Inflammatory macrophage treated with lipopolysaccharide for 4 hours (primary cell): ENCODE measurements at regions not wholly inside any gene's neighbourhood (a gene's known extent, or its start where the extent isn't known, plus 50 kb on each side); places are given as distances from the start of the nearest gene placed in this dataset.

Source experiments
- DNase-seq: peaks from one replicate; pipeline ENCODE4 v3.0.0-alpha.2; 2020

DNA sequence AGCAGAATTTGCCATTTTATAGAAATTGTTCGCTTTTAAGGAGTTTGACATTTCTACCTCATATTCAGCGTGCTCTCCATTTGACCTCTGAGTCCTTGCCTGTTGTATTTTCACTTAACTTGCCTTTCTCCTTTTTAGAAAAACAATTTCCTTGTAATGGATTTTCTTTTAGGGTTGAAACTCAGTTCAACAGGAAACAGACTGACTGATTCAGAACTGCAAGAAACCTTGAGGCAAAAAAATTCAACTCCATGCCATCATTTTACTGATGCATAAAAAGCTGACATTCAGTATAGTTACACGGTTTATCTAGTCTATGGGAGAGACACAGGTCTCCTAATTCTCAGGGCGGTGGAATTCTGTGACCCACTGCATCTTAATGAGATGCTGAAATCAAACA, 59.8 kb downstream of the MRPS30 start:
- DNase-seq: no peak

DNA sequence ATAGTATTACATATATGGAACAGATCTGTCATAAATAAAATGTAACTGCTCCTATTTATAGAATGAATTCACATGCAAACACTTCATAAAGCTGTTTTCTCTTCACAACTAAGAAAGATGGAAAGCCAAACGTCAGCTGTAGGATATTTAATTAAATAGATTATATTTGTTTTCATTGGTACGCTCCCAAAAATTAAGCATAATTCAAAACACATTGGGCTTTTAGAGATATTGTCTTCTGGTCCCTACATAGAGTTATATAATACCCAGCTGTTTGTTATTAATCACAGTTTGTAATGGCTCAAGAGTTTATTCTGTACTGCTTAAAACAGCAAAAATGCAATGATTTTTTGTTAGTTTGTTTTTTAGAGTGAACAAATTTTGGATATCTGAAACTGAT, 61.2 kb downstream of the MRPS30 start:
- no peak for DNase-seq

DNA sequence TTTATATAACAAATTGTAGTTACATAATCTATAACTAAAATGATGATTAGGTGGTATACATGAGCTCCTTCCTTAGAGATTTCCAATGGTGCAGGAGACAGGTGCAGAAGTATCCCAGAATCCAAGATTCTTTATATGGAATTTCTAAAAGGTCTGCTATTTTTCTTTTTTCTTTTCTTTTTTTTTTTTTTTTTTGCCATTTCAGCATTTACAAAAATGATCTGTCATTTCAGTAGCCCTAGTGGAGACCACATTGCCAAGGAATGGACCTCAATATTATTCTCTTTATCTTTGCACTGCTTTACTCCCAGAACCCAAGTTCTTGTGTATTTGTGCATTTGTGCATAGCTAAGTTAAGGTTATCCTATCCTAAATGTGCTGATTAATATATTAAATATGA, 61.7 kb downstream of the MRPS30 start:
- no peak for DNase-seq

DNA sequence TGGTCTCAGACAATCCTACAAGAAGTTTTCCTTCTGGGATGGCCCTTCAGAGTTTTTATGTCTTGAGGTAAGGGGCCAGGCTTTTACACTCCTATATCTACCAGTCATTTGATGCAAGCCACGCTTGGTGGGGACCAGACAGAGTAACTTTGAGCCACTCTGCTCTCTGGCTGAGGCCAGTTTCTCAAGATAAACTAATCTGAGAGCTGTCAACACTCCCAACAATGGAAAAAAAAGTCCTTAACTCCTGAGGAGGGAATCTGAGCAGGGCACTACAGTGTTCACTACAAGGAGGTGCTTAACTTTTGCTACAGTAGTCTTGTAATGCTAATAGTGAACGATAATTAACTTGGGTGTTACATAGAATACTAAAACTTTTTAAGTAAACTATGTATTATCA, 62.7 kb downstream of the MRPS30 start:
- DNase-seq: no peak

DNA sequence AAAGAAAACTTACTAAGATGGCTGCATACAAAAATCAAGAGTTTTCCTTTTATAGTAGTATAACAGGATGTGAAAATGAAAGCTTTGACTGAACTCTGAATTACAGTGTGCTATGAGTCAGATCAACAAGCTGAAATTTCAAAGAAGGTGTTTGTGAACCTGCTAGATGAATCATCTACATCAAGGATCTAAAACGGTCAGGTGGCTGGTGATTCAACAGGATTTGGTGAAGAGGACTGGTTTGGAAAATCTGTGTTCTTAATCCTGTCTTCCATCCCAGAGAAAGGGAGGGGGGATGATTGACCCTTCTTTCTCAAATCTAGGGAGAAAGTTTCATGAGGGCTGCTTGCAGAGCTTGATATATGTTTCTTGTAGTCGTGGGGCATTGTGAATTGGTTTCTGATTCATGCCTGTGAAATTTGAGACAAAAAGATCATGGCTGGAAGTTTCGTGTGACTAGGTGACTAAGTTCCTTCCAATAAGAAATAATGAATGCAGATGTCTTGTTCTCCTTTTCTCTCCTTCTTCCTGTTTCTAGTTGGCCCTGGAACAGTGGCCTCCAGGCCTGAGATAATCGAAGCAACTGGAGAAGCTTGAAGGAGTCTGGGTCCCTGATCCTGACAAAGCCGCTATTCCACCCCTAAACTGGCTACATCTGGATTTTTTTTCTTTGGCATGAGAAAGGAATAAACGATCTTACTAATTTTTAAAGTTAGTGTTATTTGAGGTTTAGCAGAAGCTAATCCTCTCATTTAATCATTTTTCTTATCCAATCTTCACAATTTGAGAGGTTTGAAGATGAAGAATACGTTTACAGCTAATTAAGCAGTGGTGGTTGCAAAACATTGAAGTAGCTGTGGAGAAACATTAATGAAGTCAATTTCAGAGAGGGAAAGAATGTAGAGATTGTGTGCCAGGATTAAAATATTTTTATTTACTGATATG, 67.2 kb downstream of the MRPS30 start:
- peak; percentile 19 for DNase-seq

DNA sequence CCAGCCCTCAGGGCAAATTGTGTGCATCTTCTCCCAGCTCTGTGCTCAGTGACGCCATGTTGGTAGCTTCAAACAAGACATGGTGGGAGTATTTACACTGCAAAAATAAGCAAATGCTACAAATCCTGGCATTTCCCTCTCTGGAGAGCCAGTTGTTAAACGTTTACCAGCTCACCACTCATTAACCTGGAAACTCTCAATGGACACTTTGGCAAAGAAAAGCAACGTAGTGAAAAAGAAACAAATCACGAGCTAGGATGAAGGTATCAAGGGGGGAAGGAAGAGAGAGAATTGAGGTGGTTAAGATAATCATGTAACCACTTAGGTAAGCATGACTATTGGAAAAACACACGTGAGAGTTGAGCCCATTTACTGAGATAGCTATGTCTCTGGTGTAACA, 72.5 kb downstream of the MRPS30 start:
- no peak for DNase-seq

DNA sequence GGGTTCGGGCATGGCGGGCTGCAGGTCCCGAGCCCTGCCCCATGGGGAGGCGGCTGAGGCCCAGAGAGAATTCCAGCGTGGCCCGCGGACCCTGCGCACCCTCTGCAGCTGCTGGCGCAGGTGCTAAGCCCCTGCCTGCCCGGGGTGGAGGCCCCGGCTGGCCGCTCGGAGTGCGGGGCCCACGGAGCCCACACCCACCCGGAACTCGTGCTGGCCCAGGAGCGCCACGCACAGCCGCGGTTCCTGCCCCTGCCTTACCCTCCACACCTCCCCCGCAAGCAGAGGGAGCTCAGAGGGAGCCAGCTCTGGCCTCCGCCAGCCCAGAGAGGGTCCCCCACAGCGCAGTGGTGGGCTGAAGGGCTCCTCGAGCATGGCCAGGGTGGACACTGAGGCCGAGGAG, 75.3 kb downstream of the MRPS30 start:
- DNase-seq: no peak

DNA sequence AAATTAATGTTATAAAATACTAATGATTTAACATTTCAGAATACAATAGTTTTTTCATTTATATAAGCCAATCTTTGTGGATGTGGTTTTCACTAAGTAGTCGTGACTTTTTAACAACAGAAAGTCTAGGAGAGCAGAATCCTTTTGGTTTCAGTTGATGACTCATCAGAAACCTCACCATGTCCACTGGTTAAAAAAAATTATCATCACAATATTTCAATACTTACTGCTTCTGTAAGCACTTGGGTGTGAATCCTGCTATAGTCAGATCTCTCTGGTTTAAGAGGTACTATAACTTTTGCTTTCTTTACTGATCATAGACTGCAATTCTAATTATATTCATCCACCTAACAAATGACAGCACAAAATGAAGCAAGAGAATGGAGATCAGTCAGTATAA, 77.2 kb downstream of the MRPS30 start:
- DNase-seq: no peak

DNA sequence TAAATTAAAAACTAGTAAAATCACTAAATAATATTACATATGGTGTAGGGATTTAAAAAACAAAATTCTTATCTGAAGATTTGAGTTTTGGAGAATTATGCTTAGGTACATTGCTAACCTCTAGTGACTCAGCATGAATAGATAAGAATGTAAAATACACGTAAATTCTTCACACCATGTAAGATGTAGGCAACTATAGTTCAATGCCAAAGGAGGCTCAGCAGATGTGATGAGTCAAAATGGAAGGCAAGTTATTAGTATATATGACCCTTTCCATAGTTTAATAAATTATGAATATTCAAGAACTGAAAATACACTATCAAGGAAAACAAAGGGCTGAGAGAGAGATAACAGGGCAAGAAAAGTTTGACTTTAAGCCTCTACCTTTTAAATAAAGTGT, 79.0 kb downstream of the MRPS30 start:
- DNase-seq: no peak

DNA sequence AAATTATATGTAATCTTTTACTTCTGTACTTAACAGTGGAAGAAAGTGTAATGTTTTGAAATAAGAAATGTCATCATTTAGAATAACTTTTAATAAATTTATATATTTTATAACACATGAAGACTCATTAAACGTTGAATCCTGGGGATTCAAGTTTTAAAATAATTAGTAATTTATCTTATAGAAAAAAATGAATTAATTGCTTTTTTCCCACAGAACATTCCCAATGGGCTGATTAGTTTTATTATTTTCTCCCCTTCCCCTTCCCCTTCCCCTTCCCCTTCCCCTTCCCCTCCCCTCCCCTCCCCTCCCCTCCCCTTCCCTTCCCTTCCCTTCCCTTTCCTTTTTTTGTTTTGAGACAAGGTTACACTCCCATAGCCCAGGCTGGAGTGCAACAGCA, 79.7 kb downstream of the MRPS30 start:
- no peak for DNase-seq

DNA sequence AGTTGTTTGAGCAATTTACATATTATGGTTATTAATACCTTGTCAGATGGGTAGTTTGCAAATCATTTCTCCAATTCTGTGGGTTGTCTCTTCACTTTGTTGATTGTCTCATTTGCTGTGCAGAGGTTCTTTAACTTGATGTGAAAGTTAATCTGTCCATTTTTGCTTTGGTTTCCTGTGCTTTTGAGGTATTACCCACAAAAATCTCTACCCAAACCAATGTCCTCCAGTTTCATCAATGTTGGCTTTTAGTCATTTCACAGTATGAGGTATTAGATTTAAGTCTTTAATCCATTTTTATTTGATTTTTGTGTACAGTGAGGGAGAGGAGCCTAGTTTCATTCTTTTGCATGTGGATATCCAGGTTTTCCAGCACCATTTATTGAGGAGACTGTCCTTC, 82.4 kb downstream of the MRPS30 start:
- DNase-seq: no peak

DNA sequence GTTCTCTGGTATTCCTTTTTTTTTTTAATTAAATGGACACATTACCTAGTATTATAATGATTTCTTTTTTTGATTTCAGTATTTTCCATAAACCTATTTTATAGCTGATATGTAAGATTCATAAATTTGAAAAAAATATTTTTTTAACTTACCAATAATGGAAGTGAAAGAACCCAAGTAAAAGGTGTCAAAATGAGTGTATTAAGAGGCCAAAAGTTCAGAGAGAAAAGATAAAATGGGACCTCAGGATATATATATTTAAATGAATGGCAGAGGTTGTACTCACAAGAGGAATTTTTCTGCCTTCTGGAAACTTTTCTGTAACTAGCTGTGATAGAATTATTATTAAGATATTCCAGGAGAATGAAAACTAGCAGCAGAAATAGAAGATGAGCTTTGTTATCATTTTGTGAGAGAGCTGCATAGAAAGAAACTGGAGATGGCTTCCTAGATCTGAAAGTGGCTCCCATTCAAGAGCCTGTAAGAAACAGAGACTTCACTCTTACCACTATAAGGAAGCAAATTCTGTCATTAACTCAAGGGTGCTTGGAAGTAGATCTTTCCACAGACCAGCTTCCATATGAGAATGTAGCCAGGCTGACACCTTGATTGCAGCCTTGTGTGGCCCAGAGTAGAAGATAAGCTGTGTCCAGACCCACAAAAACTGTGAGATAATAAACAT, 91.7 kb downstream of the MRPS30 start:
- DNase-seq: no peak

DNA sequence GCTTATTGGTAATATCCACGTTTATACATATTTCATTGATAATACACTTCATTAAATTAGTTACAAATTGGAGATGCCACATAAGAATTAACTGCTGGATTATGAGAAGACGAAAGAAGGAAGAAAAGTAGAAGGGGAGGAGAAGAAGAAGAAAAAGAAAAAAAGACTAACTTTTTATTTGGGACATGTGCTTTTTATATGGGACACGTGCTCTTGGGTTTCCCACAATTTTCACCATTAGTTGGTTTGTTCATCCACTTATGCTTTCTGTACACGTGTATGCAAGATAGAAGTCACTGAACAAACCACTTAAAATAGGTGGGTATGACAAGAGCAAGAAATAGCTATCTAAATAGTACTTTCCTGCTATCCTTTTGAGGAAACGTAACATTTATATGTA, 98.6 kb downstream of the MRPS30 start:
- no peak for DNase-seq

DNA sequence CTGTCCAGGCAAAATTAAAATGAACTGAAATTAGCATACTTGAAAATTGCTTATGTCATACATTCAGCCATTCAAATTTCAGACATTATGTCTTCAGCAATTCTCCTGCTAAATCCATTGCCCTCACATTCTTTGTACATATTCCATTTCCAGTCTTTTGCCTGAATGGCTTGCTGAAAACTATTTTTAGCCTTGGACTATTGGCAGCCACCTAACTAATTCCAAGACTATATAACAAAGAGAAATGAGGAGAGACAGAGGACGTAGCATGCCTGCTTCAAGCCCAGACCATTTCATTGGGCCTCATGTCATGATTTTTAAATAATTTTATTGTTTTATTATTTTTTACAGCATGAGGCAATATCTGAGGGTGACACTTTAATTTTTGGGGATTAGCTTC, 100.3 kb downstream of the MRPS30 start:
- DNase-seq: no peak

DNA sequence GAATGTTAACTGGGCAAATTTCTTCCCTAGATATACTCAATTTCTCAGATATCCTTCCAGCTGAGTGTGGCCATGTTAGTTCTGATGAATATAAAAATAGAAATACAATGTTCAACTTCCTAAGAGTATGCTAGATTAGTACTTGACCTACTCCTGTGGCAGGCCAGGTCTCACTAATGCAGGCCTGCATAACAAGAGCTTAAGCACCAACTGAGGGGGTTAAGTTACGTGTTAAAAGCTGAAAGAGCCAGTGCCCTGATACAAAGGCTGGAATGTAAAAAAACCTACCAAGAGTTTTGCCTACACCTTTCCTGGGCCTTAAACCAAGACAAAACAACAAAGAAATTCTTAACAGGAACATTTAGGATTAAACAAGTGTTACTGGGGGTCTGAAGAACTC, 102.8 kb downstream of the MRPS30 start:
- no peak for DNase-seq

DNA sequence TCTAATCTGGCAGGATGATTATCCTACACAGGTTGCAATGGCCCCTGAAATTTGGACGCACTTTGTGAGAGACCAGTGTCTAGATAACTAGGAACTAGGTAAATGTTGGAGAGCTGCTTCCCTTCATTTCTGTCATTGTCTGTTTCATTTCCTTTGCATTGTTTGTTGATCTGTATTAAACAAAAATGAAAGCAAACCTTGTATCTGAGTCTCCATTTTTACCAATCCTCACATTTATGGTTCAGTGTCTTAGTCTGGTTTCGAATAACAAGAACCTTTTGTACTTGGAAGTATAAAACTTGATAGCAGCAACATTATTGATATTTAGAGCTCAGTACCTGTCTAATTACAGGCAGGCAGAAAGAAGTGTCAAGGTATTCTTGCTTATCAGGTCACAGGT, 105.5 kb downstream of the MRPS30 start:
- DNase-seq: no peak

DNA sequence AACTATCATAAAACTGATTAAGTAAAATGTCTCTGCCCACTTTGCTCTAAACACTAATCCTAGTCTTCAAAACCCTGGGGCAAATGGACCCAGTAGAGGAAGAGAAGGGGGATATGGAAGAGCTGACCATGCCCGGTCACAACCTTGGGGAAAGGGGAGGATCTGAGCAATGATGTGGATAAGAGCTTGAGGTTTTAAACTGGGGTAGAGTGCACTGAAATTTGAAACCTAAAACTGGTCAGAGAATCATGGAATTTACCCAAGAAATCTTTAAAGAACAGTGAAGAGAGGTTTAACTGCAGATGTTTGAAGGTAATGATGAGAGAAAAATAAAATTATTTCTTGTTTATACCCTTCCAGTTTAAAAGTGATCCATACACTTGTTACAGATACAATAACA, 110.8 kb downstream of the MRPS30 start:
- no peak for DNase-seq

DNA sequence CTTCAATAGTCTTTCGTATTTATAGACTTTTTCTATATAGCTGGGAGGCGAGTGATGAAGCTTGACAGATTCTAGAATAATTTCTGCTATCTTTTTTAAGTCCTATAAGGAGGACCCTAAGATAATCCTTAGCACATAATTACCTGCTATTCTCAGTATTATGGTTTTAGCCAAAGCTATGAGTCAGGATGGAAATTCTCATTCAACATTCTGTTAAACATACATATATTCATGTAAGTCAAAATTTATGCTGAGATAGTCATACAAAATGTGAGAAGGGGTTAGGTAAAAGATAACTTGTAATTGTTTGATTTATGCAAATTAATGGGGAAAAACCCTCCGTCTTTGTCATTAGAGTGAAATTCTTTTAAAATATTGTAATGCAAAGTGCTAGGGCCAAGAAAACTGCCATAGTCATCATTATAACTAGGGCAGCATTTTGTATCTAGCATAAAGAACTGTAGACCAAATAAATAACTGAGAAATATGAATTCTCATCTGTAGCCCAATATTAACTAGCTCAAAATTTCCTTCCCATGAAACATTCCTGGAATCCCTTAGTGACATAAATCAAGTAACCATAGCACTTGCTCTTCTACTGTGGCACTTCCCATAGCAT, 118.5 kb downstream of the MRPS30 start:
- DNase-seq: no peak

DNA sequence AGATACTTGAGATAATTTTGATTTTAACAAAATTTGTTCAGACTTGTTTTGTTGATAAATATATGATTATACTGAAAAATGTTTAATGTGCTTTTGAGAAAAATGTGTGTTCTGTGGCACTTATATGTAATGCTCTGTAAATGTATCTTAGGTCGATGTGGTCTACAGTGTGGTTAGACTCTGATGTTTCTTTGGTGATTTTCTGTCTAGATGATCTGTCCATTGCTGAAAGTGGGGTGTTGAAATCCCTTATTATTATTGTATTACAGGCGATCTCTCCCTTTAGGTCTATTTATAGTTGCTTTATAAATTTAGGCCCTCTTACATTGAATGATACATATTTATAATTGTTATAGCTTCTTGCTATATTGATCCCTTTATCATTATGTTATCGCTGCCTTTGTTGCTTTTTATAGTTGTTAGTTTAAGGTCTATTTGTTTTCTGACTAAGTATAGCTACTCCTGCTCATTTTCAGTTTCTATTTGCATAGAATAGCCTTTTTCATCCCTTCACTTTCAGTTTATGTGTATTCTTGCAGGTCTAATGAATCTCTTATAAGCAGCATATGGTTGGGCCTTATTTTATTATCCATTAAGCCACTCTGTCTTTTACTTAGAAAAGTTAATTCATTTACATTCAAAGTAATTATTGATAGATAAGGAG, 124.3 kb downstream of the MRPS30 start:
- no peak for DNase-seq

DNA sequence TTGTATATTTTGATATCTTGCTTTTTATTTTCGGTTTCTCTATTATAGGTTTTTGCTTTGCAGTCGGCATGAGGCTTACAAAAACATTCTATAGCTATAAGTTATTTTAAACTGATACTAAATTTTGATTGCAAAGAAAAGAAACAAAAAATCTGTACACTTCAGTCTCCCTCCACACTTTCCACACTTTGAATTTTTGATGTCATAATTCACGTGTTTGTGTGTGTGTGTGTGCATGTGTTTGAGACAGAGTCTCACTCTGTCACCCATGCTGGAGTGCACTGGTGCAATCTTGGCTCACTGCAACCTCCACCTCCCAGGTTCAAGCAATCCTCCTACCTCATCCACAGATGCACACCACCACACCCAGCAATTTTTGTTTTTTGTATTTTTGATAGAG, 124.9 kb downstream of the MRPS30 start:
- no peak for DNase-seq

DNA sequence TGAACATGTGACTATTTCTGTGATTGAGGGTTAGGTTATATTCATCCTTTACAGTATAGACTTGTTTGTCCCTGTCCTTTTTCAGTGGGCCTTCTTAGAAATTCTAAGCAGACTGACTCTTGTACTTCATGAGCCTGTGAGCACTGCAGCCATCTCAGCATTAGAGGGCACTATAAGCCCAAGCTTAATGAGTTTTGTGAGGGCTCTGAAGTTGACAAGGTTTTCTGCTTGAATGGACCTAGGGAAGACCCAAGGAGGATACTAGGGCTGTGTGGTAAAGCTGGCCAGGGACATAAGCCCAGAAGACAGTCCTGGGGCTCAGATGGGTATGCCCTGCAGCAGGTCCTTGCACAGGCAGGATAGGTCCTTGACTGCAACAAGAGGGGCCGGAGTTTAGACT, 126.5 kb downstream of the MRPS30 start:
- DNase-seq: no peak

DNA sequence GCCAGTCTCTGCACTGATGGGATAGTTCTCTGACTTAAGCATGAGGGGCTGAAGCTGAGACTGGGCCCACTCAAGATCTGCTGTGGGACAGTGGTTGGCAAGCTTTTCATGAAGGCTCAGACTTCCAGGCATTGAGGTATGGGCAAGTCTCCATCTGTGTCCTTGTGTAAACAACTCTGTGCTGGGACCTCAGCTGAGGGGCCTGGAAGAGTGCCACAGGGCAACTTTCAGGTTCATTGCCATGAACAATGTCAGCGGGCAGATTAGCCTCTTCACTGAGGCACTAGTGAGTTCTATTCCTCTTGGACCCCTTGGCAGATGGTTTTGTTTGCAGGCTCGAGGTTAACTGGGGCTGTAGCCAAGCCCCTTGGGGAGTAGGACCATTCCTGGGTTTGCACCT, 127.1 kb downstream of the MRPS30 start:
- DNase-seq: no peak

DNA sequence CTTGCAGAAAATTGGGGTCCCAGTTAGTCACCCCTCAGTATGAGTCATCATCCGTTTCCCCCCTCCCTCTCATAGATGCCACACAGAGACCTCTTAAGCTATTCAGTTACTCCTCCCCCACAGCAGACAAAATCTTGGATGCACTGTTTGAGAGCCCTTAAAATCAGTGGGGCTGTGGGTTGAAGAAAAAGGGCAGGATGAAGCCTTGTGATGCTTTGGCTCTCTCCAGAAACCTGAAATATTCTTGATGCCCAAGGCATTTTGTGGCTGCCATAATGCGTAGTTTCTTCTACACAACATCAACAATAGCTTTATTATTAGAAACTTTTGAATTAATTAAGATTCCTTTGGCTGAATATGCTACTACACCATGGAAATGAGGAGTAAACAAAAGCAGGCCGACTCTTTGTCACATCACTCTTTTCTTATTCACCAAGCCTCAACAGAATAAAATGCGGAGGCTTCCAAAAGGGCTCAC, 133.8 kb downstream of the MRPS30 start:
- DNase-seq: no peak
